Thyroid gland (tissue), 4 donors: ENCODE measurements at regions not wholly inside any gene's neighbourhood (a gene's known extent, or its start where the extent isn't known, plus 50 kb on each side); places are given as distances from the start of the nearest gene placed in this dataset.

Source experiments
- POLR2A ChIP-seq, 2 donors: fragments of 450-650 bp; IDR thresholded peaks; one replicate each; pipeline ENCODE4 v1.6.1; 2017; ENCODE audit warnings: antibody characterized with exemption in 2 of 2, mild to moderate bottlenecking in 2 of 2, moderate library complexity in 1 of 2
- TF ChIP-seq, protein P1 (sequence below), 6 experiments: fragments of 200-600 bp in 3 of 6; fragments of 450-650 bp in 3 of 6; sonication (generic) in 3 of 6; IDR thresholded peaks; one replicate each; pipeline ENCODE4 v1.5.1; 2016 to 2019; ENCODE audit warnings: antibody characterized with exemption in 6 of 6, mild to moderate bottlenecking in 2 of 6, inconsistent platforms in 1 of 6, moderate library complexity in 1 of 6

DNA sequence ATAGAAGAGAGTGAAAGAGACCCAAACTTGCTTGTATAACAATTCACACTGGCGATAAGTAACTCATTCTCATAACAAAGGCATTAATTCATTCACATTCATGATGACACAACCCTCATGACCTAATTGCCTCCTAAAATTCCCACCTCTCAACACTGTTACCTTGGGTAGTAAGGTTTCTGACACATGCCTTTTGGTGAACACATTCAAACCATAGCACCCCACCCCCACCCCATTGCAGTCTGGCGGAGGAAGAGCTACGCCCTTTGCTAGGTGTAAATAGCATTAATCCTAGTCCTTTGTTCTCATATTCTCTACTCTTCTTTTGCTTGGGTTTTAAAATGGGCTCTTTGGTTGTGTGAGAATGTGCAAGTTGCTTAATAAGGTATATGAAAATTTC, 361.5 kb downstream of the DSEL start:
- TF ChIP-seq, protein P1, sequence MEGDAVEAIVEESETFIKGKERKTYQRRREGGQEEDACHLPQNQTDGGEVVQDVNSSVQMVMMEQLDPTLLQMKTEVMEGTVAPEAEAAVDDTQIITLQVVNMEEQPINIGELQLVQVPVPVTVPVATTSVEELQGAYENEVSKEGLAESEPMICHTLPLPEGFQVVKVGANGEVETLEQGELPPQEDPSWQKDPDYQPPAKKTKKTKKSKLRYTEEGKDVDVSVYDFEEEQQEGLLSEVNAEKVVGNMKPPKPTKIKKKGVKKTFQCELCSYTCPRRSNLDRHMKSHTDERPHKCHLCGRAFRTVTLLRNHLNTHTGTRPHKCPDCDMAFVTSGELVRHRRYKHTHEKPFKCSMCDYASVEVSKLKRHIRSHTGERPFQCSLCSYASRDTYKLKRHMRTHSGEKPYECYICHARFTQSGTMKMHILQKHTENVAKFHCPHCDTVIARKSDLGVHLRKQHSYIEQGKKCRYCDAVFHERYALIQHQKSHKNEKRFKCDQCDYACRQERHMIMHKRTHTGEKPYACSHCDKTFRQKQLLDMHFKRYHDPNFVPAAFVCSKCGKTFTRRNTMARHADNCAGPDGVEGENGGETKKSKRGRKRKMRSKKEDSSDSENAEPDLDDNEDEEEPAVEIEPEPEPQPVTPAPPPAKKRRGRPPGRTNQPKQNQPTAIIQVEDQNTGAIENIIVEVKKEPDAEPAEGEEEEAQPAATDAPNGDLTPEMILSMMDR (IDR thresholded peaks at IDR 0.05), result no peak
- no peak for TF ChIP-seq POLR2A (IDR thresholded peaks at IDR 0.05)
